ENCODE measurements at regions not wholly inside any gene's neighbourhood (a gene's known extent, or its start where the extent isn't known, plus 50 kb on each side); places are given as distances from the start of the nearest gene placed in this dataset.

DNA sequence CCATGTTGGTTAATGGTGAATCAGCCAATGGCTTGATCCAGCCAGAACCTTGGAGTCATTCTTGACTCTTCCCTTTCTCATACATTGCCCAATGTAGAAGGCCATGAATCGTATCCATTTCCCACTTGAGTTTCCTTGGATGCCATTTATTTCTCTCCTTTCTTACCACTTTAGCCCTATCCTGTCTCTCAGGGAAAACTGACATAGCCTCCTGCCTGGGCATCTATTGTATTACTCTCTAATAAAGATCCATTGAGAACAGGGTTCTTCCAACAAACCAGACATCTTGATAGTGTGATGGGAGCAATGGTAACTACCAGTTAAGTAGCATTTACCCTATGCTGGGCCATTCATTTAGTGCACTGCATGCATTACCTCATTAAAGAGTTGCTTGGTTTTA lies 104.2 kb upstream of the CDH11 start:
- TF ChIP-seq POLR2A (IDR thresholded peaks at IDR 0.05; ENCODE audit: low read depth, low read length) (no peak), POLR2AphosphoS5 (IDR thresholded peaks at IDR 0.05; ENCODE audit: low read depth, low read length) (no peak), TAF1 (IDR thresholded peaks at IDR 0.05; ENCODE audit: low read depth, low read length) (no peak), POU2F2 (IDR thresholded peaks at IDR 0.05; ENCODE audit: low read depth, low read length) (no peak), SPI1 (IDR thresholded peaks at IDR 0.05; ENCODE audit: low read depth, low read length) (no peak), PAX5 (IDR thresholded peaks at IDR 0.05; ENCODE audit: insufficient read depth, low read length, severe bottlenecking) (no peak)
